Neural cell (in vitro differentiated cells): ENCODE measurements at regions not wholly inside any gene's neighbourhood (a gene's known extent, or its start where the extent isn't known, plus 50 kb on each side); places are given as distances from the start of the nearest gene placed in this dataset.

ENCODE experiments used
- H2AFZ ChIP-seq: fragments of 200-600, 300-800 bp; sonication (generic), shearing (Covaris generic); 2 replicates; pipeline ENCODE4 v1.6.0; 2014; ENCODE audit warnings: low read depth, mild to moderate bottlenecking, antibody characterized with exemption, low read length, moderate library complexity
- H3F3A ChIP-seq: fragments of 200-600 bp; shearing (Covaris generic); 2 replicates; pipeline ENCODE4 v1.6.1; 2016; ENCODE audit warnings: mild to moderate bottlenecking, moderate library complexity, mixed read lengths, antibody characterized with exemption, low read length; ENCODE audit not compliant: insufficient read depth, poor library complexity, severe bottlenecking
- H3K27ac ChIP-seq: fragments of 200-600, 300-800 bp; sonication (generic), shearing (Covaris generic); 2 replicates; pipeline ENCODE4 v1.5.1; 2014; ENCODE audit warnings: mild to moderate bottlenecking, low read length, moderate library complexity
- H3K27me3 ChIP-seq: fragments of 300-800, 200-600 bp; sonication (generic), shearing (Covaris generic); 2 replicates; pipeline ENCODE4 v1.6.0; 2014; ENCODE audit warnings: mild to moderate bottlenecking, low read depth, low read length, moderate library complexity; ENCODE audit not compliant: insufficient read depth
- H3K36me3 ChIP-seq: fragments of 300-800, 200-600 bp; sonication (generic), shearing (Covaris generic); 2 replicates; pipeline ENCODE4 v1.5.1; 2014; ENCODE audit warnings: mild to moderate bottlenecking, antibody characterized with exemption, low read length, moderate library complexity; ENCODE audit not compliant: insufficient read depth
- H3K4me2 ChIP-seq: fragments of 300-800, 200-600 bp; sonication (generic), shearing (Covaris generic); 2 replicates; pipeline ENCODE4 v1.6.0; 2014; ENCODE audit warnings: mild to moderate bottlenecking, low read length
- H3K4me3 ChIP-seq: fragments of 300-800, 200-600 bp; sonication (generic), shearing (Covaris generic); 2 replicates; pipeline ENCODE4 v1.5.1; 2014; ENCODE audit warnings: mild to moderate bottlenecking, low read length, moderate library complexity
- H3K79me2 ChIP-seq: fragments of 200-600 bp; shearing (Covaris generic); replicated peaks from 2 replicates; pipeline ENCODE4 v1.6.0; 2014; ENCODE audit warnings: mild to moderate bottlenecking, low read length, moderate library complexity; ENCODE audit not compliant: insufficient read depth
- H3K9ac ChIP-seq: fragments of 300-800, 200-600 bp; sonication (generic), shearing (Covaris generic); 2 replicates; pipeline ENCODE4 v1.6.1; 2016; ENCODE audit warnings: mild to moderate bottlenecking, low read length, mixed read lengths
- H3K9me2 ChIP-seq: fragments of 200-600 bp; shearing (Covaris generic); 2 replicates; pipeline ENCODE4 v1.6.1; 2016; ENCODE audit warnings: mild to moderate bottlenecking, low read length, mixed read lengths; ENCODE audit not compliant: insufficient read depth
- H3K9me3 ChIP-seq: fragments of 200-600, 300-800 bp; sonication (generic), shearing (Covaris generic); 2 replicates; pipeline ENCODE4 v1.6.1; 2016; ENCODE audit warnings: mild to moderate bottlenecking, mixed run types, low read length, moderate library complexity, mixed read lengths
- H4K20me1 ChIP-seq: fragments of 200-600 bp; shearing (Covaris generic); 2 replicates; pipeline ENCODE4 v1.6.1; 2016; ENCODE audit warnings: mild to moderate bottlenecking, mixed run types; ENCODE audit not compliant: insufficient read depth
- EP300 ChIP-seq: fragments of 450-650 bp; conservative IDR thresholded peaks from 2 replicates; pipeline ENCODE4 v1.6.1; 2014; ENCODE audit warnings: antibody characterized with exemption, mild to moderate bottlenecking, moderate library complexity; ENCODE audit not compliant: poor library complexity, severe bottlenecking
- EZH2 ChIP-seq: fragments of 200-600, 300-800 bp; shearing (Covaris generic), sonication (generic); IDR thresholded peaks from 2 replicates; pipeline ENCODE4 v1.6.1; 2014; ENCODE audit warnings: antibody characterized with exemption, low read length, borderline replicate concordance, mild to moderate bottlenecking; ENCODE audit not compliant: insufficient read depth, poor library complexity, severe bottlenecking
- MXI1 ChIP-seq: fragments of 450-650 bp; conservative IDR thresholded peaks from 2 replicates; pipeline ENCODE4 v1.6.1; 2014; ENCODE audit warnings: antibody characterized with exemption, mild to moderate bottlenecking; ENCODE audit not compliant: poor library complexity, severe bottlenecking
- POLR2AphosphoS5 ChIP-seq: IDR thresholded peaks from 2 replicates; pipeline ENCODE4 v1.6.1; 2012
- RAD21 ChIP-seq: fragments of 450-650 bp; conservative IDR thresholded peaks from 2 replicates; pipeline ENCODE4 v1.6.1; 2014; ENCODE audit warnings: antibody characterized with exemption, mild to moderate bottlenecking, moderate library complexity
- SMC3 ChIP-seq: fragments of 450-650 bp; conservative IDR thresholded peaks from 2 replicates; pipeline ENCODE4 v1.6.1; 2014; ENCODE audit warnings: antibody characterized with exemption, mild to moderate bottlenecking, moderate library complexity; ENCODE audit not compliant: poor library complexity
- TAF1 ChIP-seq: IDR thresholded peaks from 2 replicates; pipeline ENCODE4 v1.6.1; 2012; ENCODE audit warnings: low read depth
- TF ChIP-seq, protein P1 (sequence below): fragments of 450-650 bp; IDR thresholded peaks from 2 replicates; pipeline ENCODE4 v1.5.1; 2014; ENCODE audit warnings: antibody characterized with exemption, mild to moderate bottlenecking, moderate library complexity; ENCODE audit not compliant: poor library complexity, severe bottlenecking
- TF ChIP-seq, protein P2 (sequence below): IDR thresholded peaks from 2 replicates; pipeline ENCODE4 v1.6.1; 2012; ENCODE audit warnings: borderline replicate concordance

DNA sequence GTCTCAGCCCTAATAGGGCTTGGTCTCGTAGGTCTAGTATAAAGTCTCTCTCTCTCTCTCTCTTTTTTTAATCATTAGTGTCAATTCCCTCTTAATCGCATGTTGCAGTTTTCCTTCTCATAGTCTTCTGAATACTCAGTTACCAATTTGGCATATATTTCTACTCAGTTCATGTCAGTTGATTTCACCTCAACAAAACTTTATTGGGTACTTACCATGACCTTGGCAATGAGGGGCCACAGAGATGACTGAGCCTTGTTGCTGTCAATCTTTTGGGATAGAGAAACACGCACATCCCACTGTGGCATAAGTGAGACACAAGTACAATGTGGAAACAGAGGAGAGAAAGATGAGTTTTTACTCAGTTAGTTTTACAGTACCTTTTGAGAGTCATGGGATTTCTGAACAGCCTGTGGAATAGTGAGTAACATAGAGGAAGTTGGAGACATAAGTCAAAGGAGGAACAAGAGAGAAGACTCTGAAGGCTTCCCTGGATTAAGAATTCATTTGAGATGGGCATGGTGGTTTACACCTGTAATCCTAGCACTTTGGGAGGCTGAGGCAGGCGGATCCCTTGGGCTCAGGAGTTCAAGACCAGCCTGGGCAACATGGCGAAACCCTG, 150.2 kb upstream of the CBLB start:
- Histone ChIP-seq H3K36me3 (no peaks in the 10 kb centered on the region), H3K27me3 (no peaks in the 10 kb centered on the region), H3K79me2 (no peaks in the 10 kb centered on the region), H3K9me3 (no peaks in the 10 kb centered on the region), H3K4me3 (no peak overlapping the region), H3K4me2 (no peak overlapping the region), H3K27ac (no peak overlapping the region), H3K9ac (no peak overlapping the region), H3F3A (no peaks in the 10 kb centered on the region), H2AFZ (no peak overlapping the region), H4K20me1 (no peaks in the 10 kb centered on the region), H3K9me2 (no peaks in the 10 kb centered on the region)
- TF ChIP-seq MXI1 (no peak), RAD21 (no peak), SMC3 (no peak), TAF1 (no peak), EZH2 (no peak), EP300 (no peak), POLR2AphosphoS5 (no peak)
- TF ChIP-seq, protein P1, sequence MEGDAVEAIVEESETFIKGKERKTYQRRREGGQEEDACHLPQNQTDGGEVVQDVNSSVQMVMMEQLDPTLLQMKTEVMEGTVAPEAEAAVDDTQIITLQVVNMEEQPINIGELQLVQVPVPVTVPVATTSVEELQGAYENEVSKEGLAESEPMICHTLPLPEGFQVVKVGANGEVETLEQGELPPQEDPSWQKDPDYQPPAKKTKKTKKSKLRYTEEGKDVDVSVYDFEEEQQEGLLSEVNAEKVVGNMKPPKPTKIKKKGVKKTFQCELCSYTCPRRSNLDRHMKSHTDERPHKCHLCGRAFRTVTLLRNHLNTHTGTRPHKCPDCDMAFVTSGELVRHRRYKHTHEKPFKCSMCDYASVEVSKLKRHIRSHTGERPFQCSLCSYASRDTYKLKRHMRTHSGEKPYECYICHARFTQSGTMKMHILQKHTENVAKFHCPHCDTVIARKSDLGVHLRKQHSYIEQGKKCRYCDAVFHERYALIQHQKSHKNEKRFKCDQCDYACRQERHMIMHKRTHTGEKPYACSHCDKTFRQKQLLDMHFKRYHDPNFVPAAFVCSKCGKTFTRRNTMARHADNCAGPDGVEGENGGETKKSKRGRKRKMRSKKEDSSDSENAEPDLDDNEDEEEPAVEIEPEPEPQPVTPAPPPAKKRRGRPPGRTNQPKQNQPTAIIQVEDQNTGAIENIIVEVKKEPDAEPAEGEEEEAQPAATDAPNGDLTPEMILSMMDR = no peak
- TF ChIP-seq, protein P2, sequence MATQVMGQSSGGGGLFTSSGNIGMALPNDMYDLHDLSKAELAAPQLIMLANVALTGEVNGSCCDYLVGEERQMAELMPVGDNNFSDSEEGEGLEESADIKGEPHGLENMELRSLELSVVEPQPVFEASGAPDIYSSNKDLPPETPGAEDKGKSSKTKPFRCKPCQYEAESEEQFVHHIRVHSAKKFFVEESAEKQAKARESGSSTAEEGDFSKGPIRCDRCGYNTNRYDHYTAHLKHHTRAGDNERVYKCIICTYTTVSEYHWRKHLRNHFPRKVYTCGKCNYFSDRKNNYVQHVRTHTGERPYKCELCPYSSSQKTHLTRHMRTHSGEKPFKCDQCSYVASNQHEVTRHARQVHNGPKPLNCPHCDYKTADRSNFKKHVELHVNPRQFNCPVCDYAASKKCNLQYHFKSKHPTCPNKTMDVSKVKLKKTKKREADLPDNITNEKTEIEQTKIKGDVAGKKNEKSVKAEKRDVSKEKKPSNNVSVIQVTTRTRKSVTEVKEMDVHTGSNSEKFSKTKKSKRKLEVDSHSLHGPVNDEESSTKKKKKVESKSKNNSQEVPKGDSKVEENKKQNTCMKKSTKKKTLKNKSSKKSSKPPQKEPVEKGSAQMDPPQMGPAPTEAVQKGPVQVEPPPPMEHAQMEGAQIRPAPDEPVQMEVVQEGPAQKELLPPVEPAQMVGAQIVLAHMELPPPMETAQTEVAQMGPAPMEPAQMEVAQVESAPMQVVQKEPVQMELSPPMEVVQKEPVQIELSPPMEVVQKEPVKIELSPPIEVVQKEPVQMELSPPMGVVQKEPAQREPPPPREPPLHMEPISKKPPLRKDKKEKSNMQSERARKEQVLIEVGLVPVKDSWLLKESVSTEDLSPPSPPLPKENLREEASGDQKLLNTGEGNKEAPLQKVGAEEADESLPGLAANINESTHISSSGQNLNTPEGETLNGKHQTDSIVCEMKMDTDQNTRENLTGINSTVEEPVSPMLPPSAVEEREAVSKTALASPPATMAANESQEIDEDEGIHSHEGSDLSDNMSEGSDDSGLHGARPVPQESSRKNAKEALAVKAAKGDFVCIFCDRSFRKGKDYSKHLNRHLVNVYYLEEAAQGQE = no peak

DNA sequence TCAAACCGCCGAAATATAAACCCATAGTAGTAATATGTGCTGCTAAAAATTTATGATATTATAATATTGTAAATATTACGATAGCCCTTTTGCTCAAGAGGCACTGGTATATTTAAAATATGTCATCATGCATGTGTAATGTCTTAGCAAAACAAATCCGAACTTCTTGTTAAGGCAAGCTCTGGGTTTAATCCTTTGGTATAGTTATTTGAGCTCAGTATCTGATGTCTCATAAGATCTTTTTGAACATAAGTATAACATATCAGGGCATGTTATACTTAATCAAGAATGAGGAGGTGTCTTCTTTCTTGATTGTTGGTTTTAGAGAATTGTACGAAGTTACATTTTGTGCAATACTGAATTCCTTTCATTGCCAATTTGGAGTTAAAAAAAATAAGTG, 154.1 kb upstream of the CBLB start:
- no peak overlapping the region for H3K4me2 ChIP-seq
- no peak overlapping the region for H3K9ac ChIP-seq
- H3F3A ChIP-seq = no peaks in the 10 kb centered on the region
- no peaks in the 10 kb centered on the region for H4K20me1 ChIP-seq
- no peaks in the 10 kb centered on the region for H3K9me3 ChIP-seq
- H3K79me2 ChIP-seq = no peaks in the 10 kb centered on the region
- no peak overlapping the region for H3K4me3 ChIP-seq
- H3K9me2 ChIP-seq = no peaks in the 10 kb centered on the region
- H3K27me3 ChIP-seq = no peaks in the 10 kb centered on the region
- no peak overlapping the region for H2AFZ ChIP-seq
- TF ChIP-seq EZH2 (no peak), MXI1 (no peak), TAF1 (no peak), SMC3 (no peak), RAD21 (no peak), POLR2AphosphoS5 (no peak)
- H3K36me3 ChIP-seq = no peaks in the 10 kb centered on the region
- H3K27ac ChIP-seq = no peak overlapping the region
